AG04450 (cell line): ENCODE measurements at regions not wholly inside any gene's neighbourhood (a gene's known extent, or its start where the extent isn't known, plus 50 kb on each side); places are given as distances from the start of the nearest gene placed in this dataset.
A peak's percentile ranks its signal among the peaks of the same experiment; 100 is the strongest.

ENCODE experiments used
- CTCF ChIA-PET: fragments of 300-600, 350-600 bp; formaldehyde crosslinking; extraction: SDS; loops from one replicate; lab custom pipeline; 2022; ENCODE audit warnings: antibody characterized with exemption, inconsistent platforms; lab: Charles Lee
- POLR2A ChIA-PET: fragments of 350-600 bp; formaldehyde crosslinking; extraction: SDS; loops from one replicate; lab custom pipeline; 2021; ENCODE audit warnings: antibody characterized with exemption, inconsistent platforms; lab: Yijun Ruan, JAX
- DNase-seq: peaks from one replicate; pipeline ENCODE4 v3.0.0-alpha.2; 2011; ENCODE audit warnings: low read depth, low spot score
- H3K27ac ChIP-seq: one replicate; pipeline ENCODE4 v1.5.1; 2012; ENCODE audit warnings: low read depth, low read length, control low read depth
- H3K27me3 ChIP-seq: one replicate; pipeline ENCODE4 v1.6.0; 2012; ENCODE audit warnings: low read length; ENCODE audit not compliant: control insufficient read depth, insufficient read depth
- H3K4me3 ChIP-seq: 2 replicates; pipeline ENCODE4 v1.5.1; 2011; ENCODE audit warnings: mild to moderate bottlenecking, low read depth, low read length, control low read depth
- H3K9me3 ChIP-seq: 2 replicates; pipeline ENCODE4 v1.5.1; 2012; ENCODE audit warnings: low read length; ENCODE audit not compliant: control insufficient read depth, insufficient read depth
- TF ChIP-seq, protein P1 (sequence below): IDR thresholded peaks from 2 replicates; pipeline ENCODE4 v1.5.1; 2011; ENCODE audit warnings: low read depth, low read length, control low read depth, inconsistent platforms

DNA sequence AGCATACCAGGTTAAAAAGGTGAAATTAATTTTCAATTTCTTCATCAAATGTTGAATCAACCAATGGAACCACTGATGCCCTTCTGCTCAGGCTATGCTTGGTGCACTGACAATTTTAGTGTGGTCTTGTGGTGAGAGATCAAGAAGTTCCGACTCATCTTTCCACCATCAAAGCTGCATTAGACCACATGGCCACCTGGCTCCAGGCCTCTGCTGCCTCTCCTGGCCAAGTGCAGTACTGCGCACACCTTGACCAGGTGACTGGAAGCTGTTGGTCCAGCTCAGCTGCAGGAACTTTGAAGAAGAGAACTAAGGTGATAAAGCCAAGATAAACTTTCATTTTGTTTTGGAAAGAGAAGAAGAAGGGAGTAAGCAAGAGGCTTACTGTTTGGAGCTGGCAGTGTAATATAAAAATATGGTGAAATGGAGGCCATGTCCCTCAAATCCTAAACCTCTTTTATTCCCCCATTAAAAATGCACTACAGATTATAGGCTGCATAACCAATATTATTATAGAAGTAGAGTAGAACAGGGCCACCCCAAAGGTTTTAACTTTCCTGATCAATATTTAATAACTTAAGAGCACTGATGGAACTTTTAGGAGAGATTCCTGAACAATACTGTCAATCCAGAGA, 315.5 kb upstream of the C9orf72 start:
- H3K27me3 ChIP-seq, result no peaks in the 10 kb centered on the region
- no peak for DNase-seq
- H3K9me3 ChIP-seq, result no peaks in the 10 kb centered on the region; the same call in 1 of the 2 replicates
- TF ChIP-seq, protein P1, sequence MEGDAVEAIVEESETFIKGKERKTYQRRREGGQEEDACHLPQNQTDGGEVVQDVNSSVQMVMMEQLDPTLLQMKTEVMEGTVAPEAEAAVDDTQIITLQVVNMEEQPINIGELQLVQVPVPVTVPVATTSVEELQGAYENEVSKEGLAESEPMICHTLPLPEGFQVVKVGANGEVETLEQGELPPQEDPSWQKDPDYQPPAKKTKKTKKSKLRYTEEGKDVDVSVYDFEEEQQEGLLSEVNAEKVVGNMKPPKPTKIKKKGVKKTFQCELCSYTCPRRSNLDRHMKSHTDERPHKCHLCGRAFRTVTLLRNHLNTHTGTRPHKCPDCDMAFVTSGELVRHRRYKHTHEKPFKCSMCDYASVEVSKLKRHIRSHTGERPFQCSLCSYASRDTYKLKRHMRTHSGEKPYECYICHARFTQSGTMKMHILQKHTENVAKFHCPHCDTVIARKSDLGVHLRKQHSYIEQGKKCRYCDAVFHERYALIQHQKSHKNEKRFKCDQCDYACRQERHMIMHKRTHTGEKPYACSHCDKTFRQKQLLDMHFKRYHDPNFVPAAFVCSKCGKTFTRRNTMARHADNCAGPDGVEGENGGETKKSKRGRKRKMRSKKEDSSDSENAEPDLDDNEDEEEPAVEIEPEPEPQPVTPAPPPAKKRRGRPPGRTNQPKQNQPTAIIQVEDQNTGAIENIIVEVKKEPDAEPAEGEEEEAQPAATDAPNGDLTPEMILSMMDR, result peak; percentile 61
- H3K27ac ChIP-seq, result no peak overlapping the region
- H3K4me3 ChIP-seq, result no peak overlapping the region
- ChIA-PET POLR2A (no interaction called here), CTCF (no interaction called here)

DNA sequence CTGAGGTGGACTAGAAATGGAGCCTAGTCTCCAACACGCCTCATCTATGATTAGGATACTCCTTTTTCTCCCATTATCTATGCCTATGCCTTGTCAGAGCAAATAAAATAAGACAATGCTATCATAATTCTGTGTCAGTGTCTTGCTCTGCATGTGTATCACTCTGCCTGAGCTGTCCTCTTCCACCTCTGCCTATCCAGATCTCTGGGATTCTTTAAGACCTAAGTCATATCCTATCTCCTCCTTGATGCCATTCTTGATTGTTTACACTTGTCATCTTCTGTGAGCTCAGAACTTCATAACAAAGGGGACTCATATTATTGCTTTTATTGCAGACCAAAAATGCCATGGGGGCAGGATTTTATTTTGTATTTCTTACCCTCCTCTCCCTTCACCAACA, 351.2 kb upstream of the C9orf72 start:
- H3K4me3 ChIP-seq, result no peak overlapping the region
- CTCF ChIA-PET, result no interaction called here
- no peak for DNase-seq

DNA sequence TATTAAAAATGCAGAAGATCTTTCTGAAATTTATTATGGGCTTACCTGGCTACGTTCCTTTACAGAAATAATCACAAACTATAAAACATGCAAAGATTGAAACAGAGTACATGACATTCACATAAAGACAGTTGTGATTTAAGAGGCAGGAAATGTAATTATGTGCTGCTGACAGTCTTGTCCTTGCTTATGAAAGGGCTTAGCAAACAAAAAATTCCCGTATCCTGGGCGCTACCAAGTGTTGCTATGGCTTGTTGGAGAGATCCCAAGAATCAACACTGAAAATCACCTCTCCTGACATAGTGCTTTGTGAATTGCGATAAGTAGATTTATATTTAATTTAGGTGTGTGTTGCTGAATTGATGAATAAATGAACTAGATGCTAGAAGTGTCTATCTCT, 352.5 kb upstream of the C9orf72 start:
- H3K27ac ChIP-seq, result no peak overlapping the region
- DNase-seq, result no peak
- POLR2A ChIA-PET, result no interaction called here
- TF ChIP-seq, protein P1, result no peak
- H3K4me3 ChIP-seq, result no peak overlapping the region
- CTCF ChIA-PET, result no interaction called here
- H3K9me3 ChIP-seq, result no peaks in the 10 kb centered on the region
- no peaks in the 10 kb centered on the region for H3K27me3 ChIP-seq

More for the DNA sequence above, 351.2 kb upstream of the C9orf72 start:
- Histone ChIP-seq H3K27ac (no peak overlapping the region), H3K27me3 (no peaks in the 10 kb centered on the region), H3K9me3 (no peaks in the 10 kb centered on the region)
- POLR2A ChIA-PET, result no interaction called here
- TF ChIP-seq, protein P1, result no peak

DNA sequence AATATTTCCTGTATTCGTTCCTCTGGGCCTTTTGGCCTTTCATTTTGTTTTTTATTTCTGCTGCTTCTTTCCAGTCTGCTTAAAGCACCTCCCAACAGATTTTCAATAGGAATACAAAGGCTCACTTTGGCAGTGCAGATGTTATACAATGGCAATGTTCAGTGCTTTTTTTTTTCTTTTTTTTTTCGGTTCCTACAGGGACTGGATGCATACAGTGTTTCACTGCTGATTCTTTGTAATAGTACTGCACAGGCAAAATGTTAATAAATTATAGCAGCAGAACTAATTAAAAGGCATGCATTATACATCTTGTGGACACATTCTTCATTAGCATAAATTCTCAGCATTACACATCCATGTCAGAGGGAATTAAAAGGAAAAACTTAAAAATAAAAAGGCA, 356.6 kb upstream of the C9orf72 start:
- Histone ChIP-seq H3K27ac (no peak overlapping the region), H3K27me3 (no peaks in the 10 kb centered on the region), H3K4me3 (no peak overlapping the region), H3K9me3 (no peaks in the 10 kb centered on the region)
- TF ChIP-seq, protein P1, result no peak
- ChIA-PET POLR2A (no interaction called here), CTCF (no interaction called here)
- DNase-seq, result no peak

DNA sequence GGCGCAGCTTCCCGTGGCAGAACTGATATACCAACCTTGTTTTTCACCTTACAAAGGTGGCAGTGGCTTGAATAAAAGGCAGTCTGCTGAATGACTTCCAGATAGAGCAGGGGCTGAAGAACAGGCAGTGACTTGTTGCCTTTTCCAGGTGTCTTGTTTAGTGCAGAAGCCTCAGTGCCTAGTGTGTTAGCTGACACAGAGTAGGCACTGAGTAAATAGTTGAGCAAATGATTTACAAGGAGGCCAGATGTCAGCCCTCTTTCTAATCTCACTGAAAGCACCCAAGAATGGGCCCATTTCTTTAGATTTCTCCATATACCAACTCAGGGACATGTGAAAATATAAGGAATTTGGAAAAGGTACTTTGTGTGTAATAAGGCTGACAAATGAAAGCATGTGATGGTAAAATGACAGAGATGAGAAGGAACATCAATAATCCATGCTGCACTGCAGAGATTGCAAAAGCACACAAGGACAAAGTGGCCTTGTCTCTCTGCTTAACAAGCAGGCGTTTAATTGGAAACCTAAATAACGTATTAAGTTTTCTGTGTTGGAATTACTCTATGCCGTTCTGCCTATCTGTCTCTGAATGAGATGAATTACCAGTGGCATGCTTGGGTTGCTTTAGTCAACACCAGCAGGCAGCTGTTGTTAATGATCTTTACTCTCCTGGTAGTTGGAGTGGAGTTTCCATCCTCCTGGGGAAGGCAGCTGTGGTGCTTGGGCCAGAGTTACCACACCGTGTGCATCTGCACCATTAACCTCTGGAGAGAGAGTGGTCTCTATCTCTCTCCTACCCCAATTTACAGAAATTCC, 360.1 kb upstream of the C9orf72 start:
- CTCF ChIA-PET, result no interaction called here

More for the DNA sequence above, 360.1 kb upstream of the C9orf72 start:
- POLR2A ChIA-PET, result no interaction called here
- no peaks in the 10 kb centered on the region for H3K27me3 ChIP-seq
- no peak overlapping the region for H3K27ac ChIP-seq
- H3K9me3 ChIP-seq, result no peaks in the 10 kb centered on the region
- H3K4me3 ChIP-seq, result no peak overlapping the region
- TF ChIP-seq, protein P1, result no peak
- DNase-seq, result no peak
